ENCODE measurements at regions not wholly inside any gene's neighbourhood (a gene's known extent, or its start where the extent isn't known, plus 50 kb on each side); places are given as distances from the start of the nearest gene placed in this dataset.

- no peak overlapping the region for H3K4me3 ChIP-seq (ENCODE audit: low read depth, low read length)
- in situ Hi-C loops (cut with HindIII; ENCODE audit: low sequenced_read_pairs) = no loop called here
- no peak for TF ChIP-seq CTCF (IDR thresholded peaks at IDR 0.05; ENCODE audit: low read depth, low read length)
- no peak for DNase-seq (ENCODE audit: low read depth, low spot score)
Observed at GRCh38 chr15:47516972-47517371, 200.3 kb upstream of the SEMA6D start.

GRCh38 chr15:47517737-47518136 lies 199.6 kb upstream of the SEMA6D start:
- no peak for TF ChIP-seq CTCF (IDR thresholded peaks at IDR 0.05; ENCODE audit: low read depth, low read length)

GRCh38 chr15:47523681-47524475 lies 193.4 kb upstream of the SEMA6D start:
- no peak overlapping the region for H3K4me3 ChIP-seq (ENCODE audit: low read depth, low read length)
- DNase-seq (ENCODE audit: low read depth, low spot score) = peak; percentile 79
- no peak for TF ChIP-seq CTCF (IDR thresholded peaks at IDR 0.05; ENCODE audit: low read depth, low read length)
- in situ Hi-C loops (cut with HindIII; ENCODE audit: low sequenced_read_pairs) = no loop called here

More at GRCh38 chr15:47517737-47518136, 199.6 kb upstream of the SEMA6D start:
- no peak overlapping the region for H3K4me3 ChIP-seq (ENCODE audit: low read depth, low read length)
- in situ Hi-C loops (cut with HindIII; ENCODE audit: low sequenced_read_pairs) = no loop called here
- peak; percentile 58 for DNase-seq (ENCODE audit: low read depth, low spot score)

- no peak for TF ChIP-seq CTCF (IDR thresholded peaks at IDR 0.05; ENCODE audit: low read depth, low read length)
- no peak for DNase-seq (ENCODE audit: low read depth, low spot score)
- in situ Hi-C loops (cut with HindIII; ENCODE audit: low sequenced_read_pairs) = no loop called here
- H3K4me3 ChIP-seq (ENCODE audit: low read depth, low read length) = no peak overlapping the region
Observed at GRCh38 chr15:47529241-47529640, 188.1 kb upstream of the SEMA6D start.

- TF ChIP-seq CTCF (IDR thresholded peaks at IDR 0.05; ENCODE audit: low read depth, low read length) = no peak
- in situ Hi-C loops (cut with HindIII; ENCODE audit: low sequenced_read_pairs) = no loop called here
- no peak for DNase-seq (ENCODE audit: low read depth, low spot score)
- no peak overlapping the region for H3K4me3 ChIP-seq (ENCODE audit: low read depth, low read length)
Observed at GRCh38 chr15:47534673-47535072, 182.6 kb upstream of the SEMA6D start.

GRCh38 chr15:47541562-47541961 lies 175.7 kb upstream of the SEMA6D start:
- H3K4me3 ChIP-seq (ENCODE audit: low read depth, low read length) = no peak overlapping the region
- DNase-seq (ENCODE audit: low read depth, low spot score) = peak; percentile 12
- in situ Hi-C loops (cut with HindIII; ENCODE audit: low sequenced_read_pairs) = no loop called here
- no peak for TF ChIP-seq CTCF (IDR thresholded peaks at IDR 0.05; ENCODE audit: low read depth, low read length)
